Immature natural killer cell (primary cell): ENCODE measurements at regions not wholly inside any gene's neighbourhood (a gene's known extent, or its start where the extent isn't known, plus 50 kb on each side); places are given as distances from the start of the nearest gene placed in this dataset.

Source experiments
- DNase-seq, 3 donors: peaks; one replicate each; pipeline ENCODE4 v3.0.0; 2022; ENCODE audit warnings: mixed read lengths in 1 of 3
- H3K27ac Mint-ChIP-seq, 6 donors: one replicate each; pipeline ENCODE4 v1.8.0; 2020; ENCODE audit warnings: mixed read lengths in 6 of 6, mild to moderate bottlenecking in 5 of 6, inconsistent platforms in 4 of 6, moderate library complexity in 3 of 6
- H3K27me3 Mint-ChIP-seq, 3 donors: one replicate each; pipeline ENCODE4 v1.8.0; 2020 to 2021; ENCODE audit warnings: low read depth in 3 of 3, mild to moderate bottlenecking in 3 of 3, mixed read lengths in 3 of 3, moderate library complexity in 3 of 3, inconsistent platforms in 1 of 3
- H3K36me3 Mint-ChIP-seq, 3 donors: one replicate each; pipeline ENCODE4 v1.8.0; 2020; ENCODE audit warnings: mixed read lengths in 3 of 3, inconsistent platforms in 2 of 3, mild to moderate bottlenecking in 2 of 3
- H3K4me1 Mint-ChIP-seq, 2 donors: one replicate each; pipeline ENCODE4 v1.8.0; 2020; ENCODE audit warnings: inconsistent platforms in 2 of 2, mild to moderate bottlenecking in 2 of 2, mixed read lengths in 2 of 2, moderate library complexity in 1 of 2
- H3K4me3 Mint-ChIP-seq, 5 donors: one replicate each; pipeline ENCODE4 v1.8.0; 2020; ENCODE audit warnings: mild to moderate bottlenecking in 5 of 5, mixed read lengths in 5 of 5, inconsistent platforms in 3 of 5, moderate library complexity in 3 of 5
- H3K9me3 Mint-ChIP-seq, 6 donors: one replicate each; pipeline ENCODE4 v1.8.0; 2020; ENCODE audit warnings: mild to moderate bottlenecking in 6 of 6, mixed read lengths in 6 of 6, inconsistent platforms in 4 of 6, moderate library complexity in 3 of 6

GRCh38 chr2:103669531-103669930 lies 907.7 kb downstream of the TMEM182 start:
- Mint-ChIP-seq H3K27me3 (no peaks in the 10 kb centered on the region), H3K4me3 (no peak overlapping the region), H3K27ac (no peak overlapping the region), H3K36me3 (no peaks in the 10 kb centered on the region), H3K9me3 (peaks cover 0 to 33% (median 7%) of the 10 kb centered on the region in 6 donors), H3K4me1 (no peaks in the 10 kb centered on the region)
- no peak for DNase-seq
